Fibroblast of skin of right quadriceps (primary cell): ENCODE measurements at regions not wholly inside any gene's neighbourhood (a gene's known extent, or its start where the extent isn't known, plus 50 kb on each side); places are given as distances from the start of the nearest gene placed in this dataset.

Experiments
- DNase-seq: peaks from one replicate; pipeline ENCODE4 v3.0.0-alpha.2; 2013

DNA sequence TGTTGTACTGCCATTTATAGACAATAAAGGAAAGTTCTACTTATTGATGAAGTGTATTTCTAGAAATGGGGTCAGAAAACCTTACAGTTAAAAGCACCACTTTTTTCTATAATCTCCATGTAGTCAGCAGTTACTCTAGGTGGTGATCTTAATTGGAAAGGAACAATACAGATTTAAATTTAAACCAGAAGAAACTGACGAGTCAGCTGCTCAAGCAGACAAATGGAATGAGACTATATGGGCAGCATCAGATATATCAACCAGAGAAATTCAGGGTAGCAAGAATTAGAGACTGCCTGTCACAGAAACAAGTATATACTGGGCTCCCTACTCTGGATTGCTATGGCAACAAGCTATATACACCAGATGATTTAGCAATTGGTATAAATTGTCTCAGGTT, 99.6 kb upstream of the SCG2 start:
- no peak for DNase-seq

DNA sequence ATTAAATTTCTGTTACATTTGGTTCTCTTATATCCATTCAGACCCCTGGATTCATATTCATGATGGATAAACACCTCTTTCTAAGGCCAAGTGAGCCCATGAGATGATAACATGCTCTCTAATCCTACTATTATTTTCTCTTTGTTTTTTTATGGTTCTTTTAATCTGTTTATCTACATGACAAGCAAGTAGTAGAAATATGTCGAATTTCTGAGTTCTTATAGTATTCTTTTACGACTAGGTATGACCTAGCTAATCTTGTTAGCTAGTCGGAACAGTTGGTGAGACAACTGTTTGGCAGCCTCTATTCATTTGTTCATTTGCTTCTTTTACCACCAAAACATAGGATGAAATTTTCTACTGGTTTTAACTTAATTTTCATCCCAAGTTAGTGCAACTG, 98.1 kb upstream of the SCG2 start:
- no peak for DNase-seq

DNA sequence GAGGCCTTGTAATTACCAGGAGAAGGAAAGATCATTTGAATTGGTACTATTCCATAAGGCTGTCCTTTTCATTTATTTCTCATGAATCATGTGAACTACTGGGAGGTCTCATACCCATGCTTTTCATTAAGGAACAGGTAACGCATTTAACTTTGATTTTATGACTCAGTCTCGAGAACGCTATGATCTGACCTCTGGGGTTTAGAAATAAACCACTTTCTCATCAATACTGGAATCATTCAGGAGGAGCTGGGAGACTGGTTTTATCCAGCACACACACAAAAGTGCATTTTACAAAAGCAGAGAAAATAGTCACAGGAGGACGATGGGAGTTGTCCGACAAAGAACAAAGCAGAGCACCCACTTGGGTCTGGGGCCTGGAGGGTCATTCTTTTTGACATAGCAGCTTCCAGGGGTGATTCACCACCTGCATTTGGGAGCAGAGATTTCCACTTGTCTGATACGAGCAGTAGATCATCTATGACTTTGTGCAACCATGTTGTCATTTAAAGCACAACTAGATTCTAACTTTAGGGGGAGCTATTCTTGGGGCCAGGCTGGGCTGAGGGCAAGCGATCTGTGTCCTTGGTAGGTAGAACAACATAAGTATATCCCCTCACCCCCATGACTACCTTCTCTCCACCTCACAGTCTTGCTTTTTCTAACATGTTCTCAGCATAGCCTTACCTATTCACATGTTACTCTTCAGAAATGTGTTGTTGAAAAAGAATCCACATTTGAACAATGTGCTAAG, 95.9 kb upstream of the SCG2 start:
- DNase-seq, result no peak

DNA sequence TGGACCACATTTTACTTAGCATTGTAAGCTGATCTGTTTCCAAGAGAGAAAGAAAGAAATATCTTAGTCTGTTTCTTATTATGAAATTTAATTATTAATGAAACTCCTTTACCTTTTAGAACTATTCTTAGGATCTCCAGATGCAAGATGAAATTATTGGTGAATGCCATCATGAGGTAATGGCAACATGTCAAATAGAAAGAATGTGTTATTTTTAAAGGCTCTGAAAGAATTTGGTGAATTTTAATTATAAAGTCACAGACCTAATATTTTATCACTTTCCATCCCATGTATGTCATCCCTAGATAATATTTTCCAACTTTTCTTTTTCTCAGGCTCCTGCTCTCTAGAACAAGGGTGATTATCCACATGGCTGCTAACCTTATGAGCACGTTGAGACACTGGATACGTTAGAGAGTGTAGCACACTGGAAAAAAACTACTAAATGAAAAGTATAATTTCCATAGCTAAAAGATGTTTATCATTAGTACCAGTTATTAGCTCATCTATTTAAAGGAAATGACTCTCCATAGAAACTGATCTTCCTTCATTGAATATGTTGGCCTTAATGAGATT, 95.2 kb upstream of the SCG2 start:
- peak; percentile 14 for DNase-seq

DNA sequence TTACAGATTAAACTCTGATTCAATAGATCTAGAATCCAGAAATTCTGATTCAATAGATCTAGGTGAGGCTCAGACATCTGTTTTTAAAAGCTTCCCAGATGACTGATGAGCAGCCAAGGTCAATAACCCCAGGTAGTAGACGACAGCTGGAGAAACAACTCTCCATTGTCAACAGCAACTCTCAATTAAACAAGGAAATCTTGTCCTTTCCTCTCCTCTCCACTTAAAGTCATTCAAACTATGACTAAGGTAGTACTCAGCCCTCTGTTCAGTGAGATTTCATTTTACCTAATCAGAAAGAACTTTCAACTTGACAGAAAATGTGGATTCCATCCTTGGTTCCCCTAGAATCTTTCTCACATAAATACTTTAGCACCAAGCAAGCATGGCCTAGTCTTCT, 94.6 kb upstream of the SCG2 start:
- peak; percentile 9 for DNase-seq

DNA sequence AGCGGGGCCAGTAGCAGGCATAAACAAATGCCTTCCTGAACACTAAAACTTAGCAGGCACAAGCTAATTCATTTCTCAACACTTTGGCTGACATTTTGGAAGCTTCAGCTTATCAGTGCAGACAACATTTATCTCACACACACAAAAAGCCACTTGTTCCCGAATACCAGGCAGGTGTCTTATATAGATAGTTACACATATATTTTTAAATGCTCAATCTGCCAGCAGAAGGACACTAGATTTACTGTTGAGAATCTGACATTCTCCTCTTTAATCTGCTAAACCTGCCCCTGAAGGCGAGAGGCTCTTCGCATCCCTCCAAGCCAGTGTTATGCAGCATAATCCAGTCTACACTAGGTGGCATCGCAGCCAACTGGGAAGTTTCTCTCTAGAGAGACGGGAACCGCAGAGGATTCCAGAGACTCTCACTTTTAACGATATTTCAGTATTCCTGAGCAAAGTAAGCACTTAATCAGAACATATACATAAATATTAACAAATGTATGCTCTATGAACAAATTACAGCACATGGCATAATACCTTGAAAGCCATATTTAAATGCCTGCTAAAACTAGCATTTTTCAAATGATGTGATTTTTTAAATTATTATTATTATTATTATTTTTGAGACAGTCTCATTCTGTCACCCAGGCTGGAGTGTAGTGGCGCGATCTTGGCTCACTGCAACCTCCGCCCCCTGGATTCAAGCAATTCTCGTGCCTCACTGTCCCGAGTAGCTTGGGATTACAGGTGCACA, 90.2 kb upstream of the SCG2 start:
- DNase-seq, result peak; percentile 58

DNA sequence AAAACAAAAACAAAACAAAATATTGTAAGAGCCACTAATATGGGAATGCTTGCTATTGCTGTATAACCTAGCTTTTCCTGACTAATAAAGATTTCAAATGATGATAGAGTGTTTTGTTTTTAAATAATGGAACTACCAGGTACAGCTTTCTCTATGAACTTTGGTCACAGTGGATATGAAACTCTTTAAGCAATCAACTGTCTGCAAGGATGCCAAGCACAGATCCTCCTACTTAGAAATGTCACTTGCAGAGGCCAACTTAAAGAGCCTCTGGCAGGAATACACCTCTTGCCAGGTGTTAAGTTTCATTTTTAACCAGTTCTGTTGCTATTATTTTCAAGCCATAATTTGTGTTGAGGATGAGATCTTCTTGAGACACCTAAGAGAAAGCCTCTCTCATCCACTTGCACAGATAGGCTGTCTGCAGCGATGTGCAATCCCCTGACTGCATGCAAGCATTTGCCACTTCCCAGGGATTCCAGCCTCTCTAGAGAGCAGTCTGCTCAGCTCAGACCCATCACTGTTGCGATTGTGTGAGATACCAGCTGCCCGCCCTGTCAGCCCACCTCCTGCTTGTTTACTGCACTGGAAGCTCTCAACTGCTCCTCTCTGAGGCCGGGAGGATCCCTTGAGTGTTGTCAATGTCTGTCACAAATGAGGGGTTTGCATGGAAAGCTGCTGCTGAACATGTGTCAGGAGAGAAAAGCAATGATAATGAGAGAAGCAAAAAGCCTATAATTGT, 86.1 kb upstream of the SCG2 start:
- DNase-seq, result no peak

DNA sequence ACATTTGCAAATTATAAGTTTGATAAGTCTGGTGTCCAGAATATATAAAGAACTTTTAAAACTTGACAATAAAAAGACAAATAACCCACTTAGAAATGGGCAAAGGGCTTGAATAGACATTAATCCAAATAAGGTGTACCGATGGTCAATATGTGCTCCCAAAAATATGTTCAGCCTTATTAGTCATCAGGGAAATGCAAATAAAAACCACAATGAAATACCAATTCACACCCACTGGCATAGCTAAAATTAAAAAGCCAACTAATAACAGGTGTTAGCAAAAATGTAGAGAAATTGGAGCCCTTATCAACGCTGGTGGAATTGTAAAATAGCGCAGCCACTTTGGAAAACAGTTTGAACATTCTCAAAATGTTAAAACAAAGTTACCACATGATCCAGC, 79.0 kb upstream of the SCG2 start:
- no peak for DNase-seq

DNA sequence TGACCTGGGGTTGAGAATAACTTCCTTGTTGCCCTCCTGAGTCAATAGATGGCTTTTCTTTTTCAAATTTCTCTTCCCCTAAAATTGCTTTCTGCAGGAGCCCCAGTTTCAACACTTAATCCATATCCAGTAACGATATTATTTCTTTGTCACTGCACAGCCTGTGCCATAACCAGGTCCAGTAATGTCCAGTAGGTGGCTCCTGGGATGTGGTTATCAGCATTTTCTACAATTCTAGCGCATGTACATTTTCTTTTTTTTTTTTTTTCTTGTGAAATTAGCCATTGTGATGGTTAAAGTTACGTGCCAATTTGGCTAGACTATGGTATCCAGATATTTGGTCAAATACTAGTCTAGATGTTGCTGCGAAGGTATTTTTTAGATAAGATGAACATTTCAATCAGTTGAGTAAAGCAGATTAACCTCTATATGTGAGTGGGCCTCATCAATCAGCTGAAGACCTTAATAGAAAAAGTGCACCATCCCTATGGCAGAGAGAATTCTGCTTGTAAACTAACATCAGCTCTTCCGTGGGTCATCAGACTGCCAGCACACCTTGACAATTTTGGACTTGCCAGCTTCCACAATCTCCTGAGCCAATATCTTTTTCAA, 72.9 kb upstream of the SCG2 start:
- DNase-seq, result no peak

DNA sequence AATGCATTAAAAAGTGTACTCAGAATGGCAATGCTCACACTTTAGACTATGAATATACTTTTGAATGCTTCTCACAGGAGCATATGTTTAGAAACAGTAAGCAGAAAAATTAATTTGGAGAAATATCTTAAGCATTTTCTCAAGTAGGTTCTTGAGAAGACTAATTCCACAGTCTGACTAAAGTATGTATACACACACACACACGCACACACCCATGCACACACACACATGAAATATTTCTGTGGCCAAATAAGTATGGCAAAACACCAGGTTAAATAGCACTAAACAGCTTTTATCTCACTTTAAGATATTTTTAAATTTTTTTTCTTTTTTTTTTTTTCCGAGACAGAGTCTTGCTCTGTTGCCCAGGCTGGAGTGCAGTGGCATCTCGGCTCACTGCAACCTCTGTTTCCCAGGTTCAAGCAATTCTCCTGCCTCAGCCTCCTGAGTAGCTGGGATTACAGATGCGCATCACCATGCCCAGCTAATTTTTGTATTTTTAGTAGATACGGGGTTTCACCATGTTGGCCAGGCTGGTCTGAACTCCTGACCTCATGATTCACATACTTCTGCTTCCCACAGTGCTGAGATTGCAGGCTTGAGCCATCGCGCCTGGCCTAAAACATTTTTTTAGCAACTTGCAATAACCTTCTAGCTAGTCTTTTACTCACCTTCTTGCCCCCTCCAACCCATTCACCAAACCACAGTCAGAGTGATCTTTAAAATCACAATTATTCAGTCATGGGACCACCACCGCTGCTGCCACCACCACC, 67.5 kb upstream of the SCG2 start:
- peak; percentile 21 for DNase-seq

DNA sequence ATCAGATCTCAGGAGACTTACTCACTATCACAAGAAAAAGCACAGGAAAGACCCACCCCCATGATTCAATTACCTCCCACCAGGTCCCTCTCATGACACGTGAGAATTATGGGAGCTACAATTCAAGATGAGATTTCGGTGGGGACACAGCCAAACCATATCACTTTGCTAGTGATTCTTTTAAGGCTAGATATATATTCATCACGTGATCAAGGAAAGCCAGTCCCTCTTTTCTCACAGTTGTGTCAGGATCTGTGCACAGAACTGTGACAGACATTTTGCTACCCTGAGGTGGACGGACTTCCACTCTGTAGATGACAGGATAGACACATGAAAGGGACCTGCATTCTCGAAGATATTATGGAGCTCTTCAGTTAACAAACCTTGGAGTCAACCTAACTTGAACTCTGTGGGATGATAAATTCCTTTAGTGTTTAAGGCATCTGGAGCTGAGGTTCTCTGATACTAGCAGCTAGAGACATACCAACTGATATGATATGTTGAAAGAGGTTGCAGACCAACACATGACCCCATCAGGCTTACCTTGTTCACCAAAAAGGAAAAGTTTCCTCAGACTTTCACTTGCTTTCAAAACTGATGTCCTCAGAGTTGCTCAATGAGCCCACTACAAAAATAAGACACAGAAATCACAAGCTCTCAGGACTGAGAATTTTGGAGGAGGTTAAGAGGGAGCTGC, 66.3 kb upstream of the SCG2 start:
- DNase-seq, result peak; percentile 24

DNA sequence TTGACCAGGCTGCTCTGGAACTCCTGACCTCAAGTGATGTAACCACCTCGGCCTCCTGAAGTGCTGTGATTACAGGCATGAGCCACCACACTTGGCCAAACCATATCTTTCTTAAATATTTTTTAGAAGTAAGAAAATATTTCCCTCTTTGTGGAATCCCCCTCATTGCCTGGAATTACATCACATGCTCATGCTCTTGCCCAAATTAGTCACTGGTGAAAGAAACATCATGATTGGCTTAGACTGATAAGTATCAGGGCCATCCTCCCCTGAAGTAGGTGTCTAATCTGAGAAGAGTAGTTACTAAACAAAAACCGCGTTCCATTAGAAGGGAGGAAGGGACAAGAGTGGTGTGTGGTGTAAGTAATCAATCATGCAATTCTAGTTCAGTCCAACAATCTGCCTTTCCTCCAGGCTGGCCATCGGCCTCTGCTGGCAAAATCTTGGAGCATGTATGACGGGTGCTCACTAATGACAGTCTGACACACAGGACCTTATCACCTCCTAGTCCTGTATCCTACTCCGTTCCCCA, 52.3 kb upstream of the SCG2 start:
- peak; percentile 51 for DNase-seq

DNA sequence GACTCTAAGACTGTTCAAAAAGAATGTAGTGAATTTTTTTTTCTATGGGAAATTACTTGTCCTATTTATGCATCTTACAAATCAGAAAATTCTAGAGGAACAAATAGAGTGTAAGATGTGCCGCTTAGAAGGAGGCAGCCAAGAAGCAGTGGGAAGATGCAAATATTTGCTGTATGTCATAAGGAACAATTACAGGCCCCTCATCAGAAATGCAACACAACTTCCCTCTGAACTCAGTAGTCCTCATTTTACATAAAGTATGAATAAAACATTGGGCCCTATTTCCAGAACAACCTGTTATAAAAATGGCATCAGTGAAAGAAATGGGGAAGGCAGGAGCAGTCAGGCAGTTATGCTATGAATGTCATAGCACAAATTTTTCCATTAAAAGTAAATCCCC, 50.7 kb upstream of the SCG2 start:
- DNase-seq, result no peak

DNA sequence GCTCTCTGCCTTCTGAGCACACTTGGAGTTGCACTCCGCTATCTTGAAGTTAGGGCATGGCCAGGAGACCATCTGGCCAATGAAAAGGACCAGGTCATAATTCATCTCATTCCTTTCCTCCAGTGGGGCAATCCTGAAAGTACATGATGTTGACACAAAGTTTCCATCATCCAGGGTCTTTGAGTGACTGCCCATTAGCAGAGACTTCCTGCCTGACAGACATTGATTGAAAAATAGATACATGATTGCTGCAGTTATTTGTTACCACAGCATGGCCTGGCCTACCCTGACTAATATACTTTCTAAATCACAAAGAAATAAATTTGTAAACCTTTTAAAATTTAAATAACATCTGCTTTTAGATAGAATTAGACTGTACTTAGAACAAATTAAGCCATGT, 50.0 kb upstream of the SCG2 start:
- DNase-seq, result no peak
